B cell (primary cell): ENCODE measurements at regions not wholly inside any gene's neighbourhood (a gene's known extent, or its start where the extent isn't known, plus 50 kb on each side); places are given as distances from the start of the nearest gene placed in this dataset.

Experiments used
- ATAC-seq: fragments of 200-7000 bp; cut with Tn5 transposase; one replicate; pipeline ENCODE4 v1.10.0; 2021; ENCODE audit warnings: low read depth, mild to moderate bottlenecking, moderate number of reproducible peaks, moderate library complexity
- CTCF ChIA-PET: fragments of 350-600 bp; sonication (Branson Sonifier 250); formaldehyde crosslinking; loops from one replicate; lab custom pipeline; 2021; ENCODE audit warnings: antibody characterized with exemption, inconsistent platforms; lab: Charles Lee
- POLR2A ChIA-PET: fragments of 350-600 bp; sonication (Branson Sonifier 250); formaldehyde crosslinking; loops from one replicate; lab custom pipeline; 2021; ENCODE audit warnings: antibody characterized with exemption; lab: Charles Lee
- DNase-seq: peaks from one replicate; pipeline ENCODE4 v3.0.0; 2013
- H2AFZ ChIP-seq: 2 replicates; pipeline ENCODE4 v1.6.1; 2012; ENCODE audit warnings: mild to moderate bottlenecking, low read depth, low read length; ENCODE audit not compliant: insufficient read depth, poor library complexity, severe bottlenecking
- H3K27ac ChIP-seq, 2 donors: 1 replicate in 1 of 2; 2 replicates in 1 of 2; pipeline ENCODE4 v1.5.1; 2012 to 2013; ENCODE audit warnings: low read length in 2 of 2, mild to moderate bottlenecking in 2 of 2, moderate library complexity in 1 of 2
- H3K27me3 ChIP-seq, 4 experiments: fragments of 200-600 bp in 1 of 4; sonication (generic) in 1 of 4; replicated peaks in 1 of 4; 1 replicate in 2 of 4; 2 replicates in 2 of 4; pipeline versions ENCODE4 v1.6.1 to v1.7.0; 2013 to 2016; ENCODE audit warnings: low read length in 3 of 4, mild to moderate bottlenecking in 2 of 4, mixed read lengths in 1 of 4, moderate library complexity in 1 of 4; ENCODE audit not compliant: insufficient read depth in 4 of 4, control insufficient read depth in 3 of 4; ENCODE audit errors: control extremely low read depth in 1 of 4
- H3K36me3 ChIP-seq, 2 experiments: replicated peaks in 1 of 2; 1 replicate in 1 of 2; 2 replicates in 1 of 2; pipeline versions ENCODE4 v1.6.1 to v1.7.1; 2013; ENCODE audit warnings: low read length in 1 of 2; ENCODE audit not compliant: insufficient read depth in 2 of 2, control insufficient read depth in 1 of 2; ENCODE audit errors: control extremely low read depth in 1 of 2, extremely low read depth in 1 of 2
- H3K4me1 ChIP-seq, 2 donors: fragments of 200-600 bp in 1 of 2; sonication (generic) in 1 of 2; 1 replicate in 1 of 2; 2 replicates in 1 of 2; pipeline versions ENCODE4 v1.5.1 to v1.6.1; 2013 to 2017; ENCODE audit warnings: low read length in 2 of 2; ENCODE audit not compliant: control insufficient read depth in 2 of 2, insufficient read depth in 2 of 2
- H3K4me2 ChIP-seq: replicated peaks from 2 replicates; pipeline ENCODE3; 2012; ENCODE audit warnings: mild to moderate bottlenecking, low read depth, low read length; ENCODE audit not compliant: poor library complexity, severe bottlenecking
- H3K4me3 ChIP-seq, 5 experiments: fragments of 200-600 bp in 1 of 5; sonication (generic) in 1 of 5; 1 replicate in 3 of 5; 2 replicates in 2 of 5; pipeline versions ENCODE4 v1.5.1 to v1.7.0; 2011 to 2016; ENCODE audit warnings: low read length in 4 of 5, mild to moderate bottlenecking in 4 of 5, low read depth in 2 of 5, control low read depth in 1 of 5, moderate library complexity in 1 of 5; ENCODE audit not compliant: insufficient read depth in 1 of 5; ENCODE audit errors: control extremely low read depth in 1 of 5, extremely low read depth in 1 of 5
- H3K79me2 ChIP-seq: fragments of 200-600 bp; sonication (generic); one replicate; pipeline ENCODE4 v1.6.0; 2016; ENCODE audit warnings: low read length; ENCODE audit not compliant: control insufficient read depth, insufficient read depth
- H3K9ac ChIP-seq: fragments of 200-600 bp; sonication (generic); 2 replicates; pipeline ENCODE4 v1.6.1; 2017; ENCODE audit warnings: mild to moderate bottlenecking, low read length, moderate library complexity
- H3K9me3 ChIP-seq, 3 donors: one replicate each; pipeline versions ENCODE4 v1.6.1 to v1.7.1; 2013; ENCODE audit warnings: low read length in 2 of 3; ENCODE audit not compliant: control insufficient read depth in 2 of 3, insufficient read depth in 1 of 3; ENCODE audit errors: control extremely low read depth in 1 of 3
- H4K20me1 ChIP-seq: 2 replicates; pipeline ENCODE4 v1.6.0; 2012; ENCODE audit warnings: mild to moderate bottlenecking, low read length; ENCODE audit not compliant: insufficient read depth, control insufficient read depth, poor library complexity, severe bottlenecking
- H3K27ac Mint-ChIP-seq: one replicate; pipeline ENCODE4 v1.8.0; 2021; ENCODE audit warnings: mixed read lengths
- H3K27me3 Mint-ChIP-seq: one replicate; pipeline ENCODE4 v1.8.0; 2021; ENCODE audit warnings: mixed read lengths
- H3K4me1 Mint-ChIP-seq: one replicate; pipeline ENCODE4 v1.8.0; 2021; ENCODE audit warnings: mixed read lengths
- H3K4me3 Mint-ChIP-seq: one replicate; pipeline ENCODE4 v1.8.0; 2021; ENCODE audit warnings: mixed read lengths
- H3K9me3 Mint-ChIP-seq: one replicate; pipeline ENCODE4 v1.8.0; 2022; ENCODE audit warnings: mixed read lengths; ENCODE audit not compliant: insufficient read depth
- CTCF ChIP-seq: fragments of 200-600 bp; IDR thresholded peaks from one replicate; pipeline ENCODE4 v1.8.0; 2022; ENCODE audit warnings: antibody characterized with exemption, mild to moderate bottlenecking
- EZH2 ChIP-seq: IDR thresholded peaks from 2 replicates; pipeline ENCODE4 v1.6.1; 2012; ENCODE audit warnings: borderline replicate concordance, low read depth, mild to moderate bottlenecking, moderate library complexity, low read length; ENCODE audit not compliant: insufficient read depth, poor library complexity, severe bottlenecking
- WGBS: methylation state at CpG from one replicate; pipeline ENCODE4 v1.1.5; 2013; ENCODE audit warnings: missing lambda C conversion rate; ENCODE audit not compliant: insufficient coverage; 5-methylcytosine and 5-hydroxymethylcytosine counted together
- intact Hi-C: fragments of 100-400 bp; cut with micrococcal nuclease; formaldehyde crosslinking; loops from one replicate; pipeline ENCODE4 v1.10.0; 2022

DNA sequence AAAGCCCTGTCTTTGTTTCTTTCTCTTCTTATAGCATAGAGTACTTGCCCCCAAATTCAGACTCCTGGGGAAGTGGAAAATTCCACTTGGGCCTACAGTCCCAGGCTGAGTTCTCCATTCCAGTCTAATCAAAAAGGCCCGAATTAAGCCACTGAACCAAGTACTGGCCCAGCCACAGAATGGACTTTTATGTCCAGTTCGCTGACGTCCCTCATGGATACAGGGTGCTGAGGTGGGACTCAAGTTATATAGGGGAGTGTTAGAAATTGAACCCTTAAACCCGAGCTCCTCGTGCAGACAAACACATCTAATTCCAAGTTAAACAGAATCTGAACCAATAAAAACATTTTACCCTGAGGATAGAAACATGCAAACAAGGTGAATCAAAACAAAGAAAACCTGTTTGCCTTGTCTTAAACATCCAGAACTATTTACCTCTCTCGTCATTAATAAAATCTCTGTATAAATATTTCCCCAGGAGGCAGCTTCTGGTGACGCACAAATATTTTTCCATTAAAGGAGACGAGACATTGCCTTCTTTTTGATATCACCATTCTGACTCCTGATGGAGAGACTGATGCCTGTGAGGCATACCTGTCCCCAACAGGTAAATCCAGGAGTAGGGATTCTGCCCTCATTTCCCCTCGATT lies 136.8 kb upstream of the ARL4C start:
- H3K4me1 ChIP-seq: no peaks in the 10 kb centered on the region
- Mint-ChIP-seq H3K27me3 (peaks cover 14% of the 10 kb centered on the region), H3K9me3 (peaks cover 3% of the 10 kb centered on the region), H3K27ac (no peak overlapping the region), H3K4me1 (no peaks in the 10 kb centered on the region), H3K4me3 (no peak overlapping the region)
- H4K20me1 ChIP-seq: no peaks in the 10 kb centered on the region
- ChIA-PET POLR2A (no interaction called here), CTCF (interaction anchor here (0.9 to 1.0 kb wide), 2 partner anchors 9 to 14 kb away, joined by 3 to 4 read pairs; no protein-coding TSS in a partner anchor)
- no peak overlapping the region for H3K4me3 ChIP-seq
- peaks cover 0 to 2% (median 0%) of the 10 kb centered on the region in 4 experiments for H3K27me3 ChIP-seq
- TF ChIP-seq CTCF (no peak), EZH2 (no peak)
- intact Hi-C loops: no loop called here
- H3K4me2 ChIP-seq: no peak overlapping the region
- ATAC-seq (no peak), DNase-seq (no peak)
- H3K27ac ChIP-seq: no peak overlapping the region
- H3K9me3 ChIP-seq: peaks cover 0 to 12% (median 0%) of the 10 kb centered on the region in 3 donors
- H3K36me3 ChIP-seq: no peaks in the 10 kb centered on the region
- H2AFZ ChIP-seq: no peak overlapping the region
- H3K9ac ChIP-seq: no peak overlapping the region
- no peaks in the 10 kb centered on the region for H3K79me2 ChIP-seq
- WGBS: 100% methylated on average over 5 of the region's 9 CpGs

DNA sequence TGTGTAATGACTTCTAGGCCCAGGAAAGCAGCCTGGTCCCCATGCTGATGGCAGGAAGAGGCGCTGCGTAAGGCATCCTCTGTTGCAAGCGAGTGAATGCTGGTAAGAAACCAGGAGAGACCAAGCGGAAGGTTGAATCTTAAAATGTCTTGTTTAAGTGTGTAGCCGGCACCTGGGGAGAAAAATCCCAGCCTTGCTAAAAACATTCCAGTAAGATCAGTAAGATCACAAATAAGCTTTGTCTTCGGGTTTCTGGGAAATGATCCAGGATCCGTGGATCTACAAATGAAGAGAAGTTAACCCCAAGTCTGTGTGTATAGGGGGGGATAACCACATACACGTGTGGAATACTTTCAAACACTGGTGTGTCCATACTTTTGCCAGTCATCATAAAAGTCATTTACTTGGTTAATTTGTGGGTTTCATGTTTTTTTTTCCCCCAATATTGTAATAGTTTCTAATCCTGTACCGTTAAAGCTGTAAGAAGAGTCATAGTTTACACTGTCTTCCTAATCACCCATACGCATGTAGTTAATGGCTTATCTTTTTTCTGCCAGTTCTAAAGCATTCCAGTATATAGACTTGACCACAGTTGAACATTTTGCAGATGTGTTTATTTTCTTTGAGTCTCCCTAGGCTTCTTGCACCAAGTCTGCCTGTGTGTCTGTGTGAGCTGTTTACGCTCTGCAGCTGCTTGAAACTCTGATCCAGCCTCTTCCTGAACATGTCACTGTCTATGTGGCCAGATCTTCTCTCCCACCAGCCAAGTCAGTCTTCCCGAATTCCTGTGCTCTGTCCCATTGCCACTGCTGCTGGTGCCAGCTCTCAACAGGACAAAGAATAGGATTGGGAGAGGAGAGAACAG lies 135.9 kb upstream of the ARL4C start:
- ChIA-PET CTCF (no interaction called here), POLR2A (no interaction called here)
- no peak overlapping the region for H3K4me3 Mint-ChIP-seq
- H3K4me1 Mint-ChIP-seq: no peaks in the 10 kb centered on the region
- TF ChIP-seq CTCF (no peak), EZH2 (no peak)
- no peak overlapping the region for H2AFZ ChIP-seq
- peaks cover 0 to 12% (median 0%) of the 10 kb centered on the region in 3 donors for H3K9me3 ChIP-seq
- peaks cover 14% of the 10 kb centered on the region for H3K27me3 Mint-ChIP-seq
- intact Hi-C loops: no loop called here
- no peak for DNase-seq
- no peak overlapping the region for H3K27ac ChIP-seq
- no peak for ATAC-seq
- H3K4me2 ChIP-seq: no peak overlapping the region
- 96% methylated on average over 3 of the region's 12 CpGs for WGBS
- H4K20me1 ChIP-seq: no peaks in the 10 kb centered on the region
- H3K4me3 ChIP-seq: no peak overlapping the region
- H3K27ac Mint-ChIP-seq: no peak overlapping the region
- H3K9me3 Mint-ChIP-seq: peaks cover 3% of the 10 kb centered on the region
- no peaks in the 10 kb centered on the region for H3K79me2 ChIP-seq
- H3K4me1 ChIP-seq: no peaks in the 10 kb centered on the region
- H3K9ac ChIP-seq: no peak overlapping the region
- H3K27me3 ChIP-seq: peaks cover 0 to 2% (median 0%) of the 10 kb centered on the region in 4 experiments
- H3K36me3 ChIP-seq: no peaks in the 10 kb centered on the region
